Activated T-helper 1 cell treated with anti-CD3 and anti-CD28 coated beads, Interleukin-12 subunit alpha, Interleukin-12 subunit beta, Interleukin-2, Interleukin-4 antibody, amounts not matched to agents 30 ng/mL and 10 ng/mL and 1 ng/mL, durations not matched to agents 14 hours and 24 hours and 36 hours (primary cell): ENCODE measurements at regions not wholly inside any gene's neighbourhood (a gene's known extent, or its start where the extent isn't known, plus 50 kb on each side); places are given as distances from the start of the nearest gene placed in this dataset.
"Not testable (repeated sequence)": the region's sequence is repeated elsewhere in the genome, so short reads cannot be mapped to it uniquely, and the experiment has no call there.

ENCODE experiments used
- DNase-seq: peaks from one replicate; pipeline ENCODE4 v3.0.0; 2021; ENCODE audit warnings: low spot score
- H3K27ac Mint-ChIP-seq: one replicate; pipeline ENCODE4 v1.8.0; 2021; ENCODE audit warnings: mild to moderate bottlenecking, mixed read lengths
- H3K27me3 Mint-ChIP-seq: one replicate; pipeline ENCODE4 v1.8.0; 2022; ENCODE audit warnings: mild to moderate bottlenecking, moderate library complexity, mixed read lengths; ENCODE audit not compliant: insufficient read depth
- H3K36me3 Mint-ChIP-seq: one replicate; pipeline ENCODE4 v1.8.0; 2021; ENCODE audit warnings: low read depth, mixed read lengths
- H3K4me1 Mint-ChIP-seq: one replicate; pipeline ENCODE4 v1.8.0; 2021; ENCODE audit warnings: low read depth, mixed read lengths
- H3K4me3 Mint-ChIP-seq: one replicate; pipeline ENCODE4 v1.8.0; 2021; ENCODE audit warnings: mild to moderate bottlenecking, moderate library complexity, mixed read lengths
- H3K9me3 Mint-ChIP-seq: one replicate; pipeline ENCODE4 v1.8.0; 2021; ENCODE audit warnings: mixed read lengths
- intact Hi-C: fragments of 100-400 bp; cut with micrococcal nuclease; formaldehyde crosslinking; loops from one replicate; pipeline ENCODE4 v1.15.1; 2024

GRCh38 chr15:19899021-19899824 lies 642.4 kb downstream of the GOLGA6L6 start:
- Mint-ChIP-seq H3K4me3 (no peak overlapping the region), H3K27me3 (no peaks in the 10 kb centered on the region), H3K9me3 (peaks cover 44% of the 10 kb centered on the region), H3K4me1 (no peaks in the 10 kb centered on the region), H3K36me3 (no peaks in the 10 kb centered on the region), H3K27ac (no peak overlapping the region)
- no peak for DNase-seq
- intact Hi-C loops: no loop called here

- H3K4me3 Mint-ChIP-seq, H3K36me3 Mint-ChIP-seq, H3K27me3 Mint-ChIP-seq, intact Hi-C loops, H3K27ac Mint-ChIP-seq, DNase-seq, H3K4me1 Mint-ChIP-seq: not testable (repeated sequence)
- H3K9me3 Mint-ChIP-seq: peaks cover 33% of the 10 kb centered on the region
These were observed 652.8 kb downstream of the GOLGA6L6 start for GRCh38 chr15:19888811-19889210.

DNA sequence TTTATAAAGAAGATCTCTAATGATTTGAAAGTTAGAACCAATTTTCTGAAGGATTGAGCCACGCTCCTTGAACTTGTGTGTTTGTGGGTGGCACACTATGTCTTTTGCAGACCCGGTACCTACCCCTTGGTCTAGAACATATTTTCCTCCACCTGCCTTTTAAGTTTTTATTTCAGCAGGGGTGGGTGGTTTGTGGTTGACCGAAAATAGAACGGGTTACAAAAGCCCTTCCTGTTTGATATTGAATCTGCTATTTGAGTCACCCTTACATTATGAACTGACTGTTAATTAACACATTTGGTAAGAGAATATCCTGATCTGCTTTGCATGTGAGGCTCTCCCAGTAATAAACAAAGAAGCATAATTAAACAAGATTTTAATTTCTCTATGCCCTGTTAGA lies 697.5 kb downstream of the GOLGA6L6 start:
- intact Hi-C loops, H3K27me3 Mint-ChIP-seq, H3K36me3 Mint-ChIP-seq, DNase-seq, H3K4me1 Mint-ChIP-seq, H3K4me3 Mint-ChIP-seq, H3K27ac Mint-ChIP-seq: not testable (repeated sequence)
- H3K9me3 Mint-ChIP-seq: peaks cover 16% of the 10 kb centered on the region
